Stimulated activated memory B cell treated with anti-CD40 and anti-IgM and Interleukin-4, amounts not matched to agents 10 μg/mL and 1 μg/mL and 100 μg/mL, for 72 hours (primary cell): ENCODE measurements at regions not wholly inside any gene's neighbourhood (a gene's known extent, or its start where the extent isn't known, plus 50 kb on each side); places are given as distances from the start of the nearest gene placed in this dataset.

Experiments
- ATAC-seq: fragments of 150-1000 bp; cut with Tn5 transposase; 2 replicates; pipeline ENCODE4 v1.10.0; 2021
- H3K27ac Mint-ChIP-seq: one replicate; pipeline ENCODE4 v1.8.0; 2022; ENCODE audit warnings: mild to moderate bottlenecking, mixed read lengths
- H3K27me3 Mint-ChIP-seq: one replicate; pipeline ENCODE4 v1.8.0; 2022; ENCODE audit warnings: mixed read lengths
- H3K36me3 Mint-ChIP-seq: one replicate; pipeline ENCODE4 v1.8.0; 2022; ENCODE audit warnings: mixed read lengths
- H3K4me1 Mint-ChIP-seq: one replicate; pipeline ENCODE4 v1.8.0; 2022; ENCODE audit warnings: mixed read lengths
- H3K4me3 Mint-ChIP-seq: one replicate; pipeline ENCODE4 v1.8.0; 2022; ENCODE audit warnings: mild to moderate bottlenecking, moderate library complexity, mixed read lengths
- H3K9me3 Mint-ChIP-seq: one replicate; pipeline ENCODE4 v1.8.0; 2022; ENCODE audit warnings: mixed read lengths

DNA sequence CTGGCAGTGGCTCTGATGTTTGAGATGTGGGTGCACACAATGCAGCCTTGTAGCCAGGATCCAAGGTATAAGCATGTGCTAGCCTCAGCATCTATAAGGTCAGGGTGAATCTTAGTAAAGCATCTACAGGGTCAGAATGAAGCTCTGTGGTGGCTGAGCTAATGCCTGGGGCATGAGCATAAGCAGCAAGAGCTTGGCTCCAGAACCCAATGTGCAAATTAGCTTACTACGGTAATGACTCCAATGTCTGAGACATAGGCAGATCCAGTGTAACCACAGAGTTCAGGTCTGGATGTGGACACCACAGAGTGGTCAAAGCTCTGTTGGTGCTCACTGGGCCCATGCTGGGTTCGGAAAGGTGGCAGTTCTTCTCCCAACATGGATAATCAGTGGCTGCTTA is 304.5 kb upstream of the NECTIN3 start:
- H3K27me3 Mint-ChIP-seq = no peaks in the 10 kb centered on the region
- peaks cover 6% of the 10 kb centered on the region for H3K9me3 Mint-ChIP-seq
- H3K36me3 Mint-ChIP-seq = no peaks in the 10 kb centered on the region
- no peaks in the 10 kb centered on the region for H3K4me1 Mint-ChIP-seq
- peak; percentile 39 for ATAC-seq
- H3K27ac Mint-ChIP-seq = no peak overlapping the region
- H3K4me3 Mint-ChIP-seq = no peak overlapping the region

DNA sequence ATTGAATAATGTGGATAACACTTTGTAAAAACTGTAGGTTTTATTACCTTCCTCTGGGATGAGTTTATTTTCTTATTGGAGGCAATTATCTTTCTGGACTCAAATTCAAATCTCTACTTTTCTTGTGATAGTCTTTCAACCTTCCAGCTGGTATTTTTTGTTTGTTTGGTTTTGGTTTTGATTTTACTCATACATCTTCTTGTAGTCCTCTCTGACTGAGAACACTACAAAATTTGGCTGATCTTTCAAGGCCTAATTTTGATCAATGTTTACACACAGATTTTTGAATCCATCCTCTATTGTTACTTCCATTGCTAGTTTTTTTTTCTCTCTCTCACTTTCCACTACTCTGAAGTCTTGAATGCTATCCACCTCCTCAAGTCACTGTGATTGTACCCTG is 303.8 kb upstream of the NECTIN3 start:
- H3K36me3 Mint-ChIP-seq = no peaks in the 10 kb centered on the region
- no peak for ATAC-seq
- peaks cover 6% of the 10 kb centered on the region for H3K9me3 Mint-ChIP-seq
- H3K4me1 Mint-ChIP-seq = no peaks in the 10 kb centered on the region
- no peak overlapping the region for H3K4me3 Mint-ChIP-seq
- H3K27ac Mint-ChIP-seq = no peak overlapping the region
- H3K27me3 Mint-ChIP-seq = no peaks in the 10 kb centered on the region

DNA sequence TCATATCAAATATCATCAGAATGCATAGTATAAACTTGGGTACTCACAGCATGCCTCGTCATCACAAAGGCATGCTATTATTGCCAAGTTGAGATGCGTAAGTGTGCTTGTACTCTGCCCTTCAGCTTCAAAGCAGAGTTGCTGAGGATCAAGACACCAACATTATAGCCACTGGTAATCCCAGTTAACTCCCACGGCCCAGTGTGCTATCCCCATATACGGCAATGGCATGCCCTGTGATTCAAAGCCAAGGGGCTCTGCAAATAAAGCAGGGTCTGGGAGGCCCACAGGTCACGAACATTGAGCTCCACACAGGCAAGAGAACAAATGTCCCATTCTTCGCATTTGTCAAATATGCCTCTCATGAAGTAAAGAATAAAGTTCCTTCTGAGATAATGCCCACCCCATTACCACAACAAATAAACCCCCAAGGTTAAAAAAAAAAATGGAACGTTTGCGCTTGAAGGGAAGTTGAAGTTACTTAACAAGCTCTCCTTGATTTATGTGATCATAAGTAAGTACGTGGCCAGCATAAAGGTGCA is 298.1 kb upstream of the NECTIN3 start:
- Mint-ChIP-seq H3K4me1 (no peaks in the 10 kb centered on the region), H3K27me3 (no peaks in the 10 kb centered on the region), H3K9me3 (no peaks in the 10 kb centered on the region), H3K27ac (no peak overlapping the region), H3K4me3 (no peak overlapping the region), H3K36me3 (no peaks in the 10 kb centered on the region)
- no peak for ATAC-seq

DNA sequence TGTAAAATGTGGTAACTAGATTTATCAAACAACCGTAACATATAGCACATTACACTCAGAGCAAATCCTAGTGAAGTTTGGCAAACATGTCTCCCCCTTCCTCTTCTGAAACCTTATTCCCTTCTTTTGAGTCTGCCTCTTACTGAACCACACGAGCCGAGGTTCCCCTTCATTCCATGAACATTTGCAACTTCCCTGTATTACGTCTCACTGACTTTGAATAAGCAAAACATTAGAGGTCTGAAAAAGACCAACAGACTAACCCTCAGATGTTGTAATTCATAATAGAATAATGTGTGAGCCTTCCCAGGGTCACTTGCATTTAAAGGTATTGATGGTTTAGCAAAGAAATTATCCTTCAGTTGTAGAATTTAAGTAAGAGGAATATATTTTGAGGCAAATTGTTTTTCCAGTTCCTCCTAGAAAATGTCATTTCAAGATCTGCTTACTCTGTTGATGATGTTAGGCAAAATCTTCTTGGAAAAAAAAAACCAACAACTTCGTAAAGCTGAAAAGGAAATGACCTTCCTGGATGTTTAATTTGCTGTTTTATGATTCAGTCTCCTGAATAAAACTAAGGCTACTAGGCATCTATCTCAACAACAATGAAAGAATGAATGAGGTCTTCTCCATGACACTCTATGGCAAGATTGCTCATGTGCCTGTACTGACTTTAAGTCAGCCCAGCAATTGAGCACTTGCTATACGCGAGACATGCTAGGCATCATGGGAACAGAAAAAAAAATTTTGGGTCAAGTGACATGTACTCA is 296.9 kb upstream of the NECTIN3 start:
- Mint-ChIP-seq H3K27ac (no peak overlapping the region), H3K9me3 (no peaks in the 10 kb centered on the region), H3K36me3 (no peaks in the 10 kb centered on the region), H3K27me3 (no peaks in the 10 kb centered on the region), H3K4me1 (no peaks in the 10 kb centered on the region), H3K4me3 (no peak overlapping the region)
- ATAC-seq = no peak

DNA sequence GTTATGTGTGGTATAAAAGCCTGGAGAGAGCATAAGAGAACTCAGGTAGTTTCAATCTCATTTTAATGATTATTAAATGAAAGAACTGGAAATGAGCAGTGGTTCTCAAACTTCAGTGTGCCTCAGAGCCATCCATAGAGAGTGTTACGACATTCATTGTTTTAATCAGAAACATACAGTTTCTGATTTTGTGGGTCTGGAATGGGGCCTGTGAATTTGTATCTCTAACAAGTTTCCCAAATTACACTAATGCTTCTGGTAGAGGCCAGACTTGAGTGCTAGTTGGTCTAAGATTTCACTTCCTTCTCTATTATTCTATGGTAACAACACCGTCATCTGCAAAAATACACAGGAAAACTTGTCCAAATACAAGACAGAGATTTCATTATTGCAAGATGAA is 292.0 kb upstream of the NECTIN3 start:
- Mint-ChIP-seq H3K27ac (no peak overlapping the region), H3K27me3 (no peaks in the 10 kb centered on the region), H3K36me3 (no peaks in the 10 kb centered on the region), H3K9me3 (peaks cover under 1% of the 10 kb centered on the region), H3K4me3 (no peak overlapping the region), H3K4me1 (no peaks in the 10 kb centered on the region)
- no peak for ATAC-seq

DNA sequence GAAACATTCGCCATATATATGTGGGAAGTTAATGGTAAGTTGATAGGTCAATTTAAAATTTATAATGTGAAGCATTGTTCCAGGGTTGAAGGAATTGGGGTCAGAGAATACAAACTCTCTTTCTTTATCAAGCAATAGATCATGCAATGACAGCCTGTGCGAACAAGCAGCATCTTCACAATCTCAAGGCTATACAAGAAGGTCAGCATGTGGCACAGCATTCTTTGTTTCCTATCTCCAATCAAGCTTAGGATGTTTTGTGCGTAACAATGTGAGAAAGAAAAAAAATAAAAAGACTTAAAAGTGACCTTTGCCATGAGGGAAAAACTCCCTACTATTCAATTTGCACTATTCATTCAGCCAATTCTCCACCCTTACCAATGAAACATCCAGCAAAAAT is 288.1 kb upstream of the NECTIN3 start:
- no peak overlapping the region for H3K4me3 Mint-ChIP-seq
- H3K4me1 Mint-ChIP-seq = no peaks in the 10 kb centered on the region

DNA sequence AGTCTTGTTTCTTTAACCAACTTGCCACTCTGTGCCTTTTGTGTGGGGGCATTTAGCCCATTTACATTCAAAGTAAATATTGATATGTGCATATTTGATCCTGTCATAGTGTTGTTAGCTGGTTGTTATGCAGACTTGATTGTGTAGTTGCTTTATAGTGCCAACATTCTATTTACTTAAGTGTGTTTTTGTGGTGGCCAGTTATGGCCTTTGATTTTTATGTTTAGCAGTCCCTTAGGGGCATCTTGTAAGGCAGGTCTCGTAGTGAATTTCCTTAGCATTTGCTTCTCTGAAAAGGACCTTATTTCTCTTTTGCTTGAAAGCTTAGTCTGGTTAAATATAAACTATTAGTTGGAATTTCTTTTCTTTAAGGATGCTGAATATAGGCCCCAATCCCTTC is 282.8 kb upstream of the NECTIN3 start:
- no peak for ATAC-seq
- Mint-ChIP-seq H3K9me3 (peaks cover 6% of the 10 kb centered on the region), H3K4me3 (no peak overlapping the region), H3K36me3 (no peaks in the 10 kb centered on the region), H3K4me1 (no peaks in the 10 kb centered on the region), H3K27me3 (no peaks in the 10 kb centered on the region), H3K27ac (no peak overlapping the region)

More for the DNA sequence above, 288.1 kb upstream of the NECTIN3 start:
- no peak overlapping the region for H3K27ac Mint-ChIP-seq
- H3K36me3 Mint-ChIP-seq = no peaks in the 10 kb centered on the region
- H3K9me3 Mint-ChIP-seq = peaks cover 6% of the 10 kb centered on the region
- ATAC-seq = no peak
- H3K27me3 Mint-ChIP-seq = no peaks in the 10 kb centered on the region

DNA sequence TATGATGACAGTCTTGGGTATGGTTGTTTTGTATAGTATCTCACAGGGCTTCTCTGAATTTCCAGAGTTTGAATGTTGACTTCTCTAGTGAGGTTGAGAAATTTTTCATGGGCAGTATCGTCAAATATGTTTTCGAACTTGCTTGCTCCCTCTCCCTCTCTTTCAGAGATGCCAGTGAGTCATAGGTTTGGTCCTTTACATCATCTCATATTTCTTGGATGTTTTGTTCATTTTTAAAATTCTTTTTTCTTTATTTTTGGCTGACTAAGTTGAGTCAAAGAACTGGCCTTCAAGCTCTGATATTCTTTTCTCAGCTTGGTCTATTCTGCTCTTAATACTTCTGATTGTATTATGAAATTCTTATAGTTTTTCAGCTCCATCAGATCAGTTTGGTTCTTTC is 282.3 kb upstream of the NECTIN3 start:
- no peak for ATAC-seq
- Mint-ChIP-seq H3K4me1 (no peaks in the 10 kb centered on the region), H3K9me3 (peaks cover 6% of the 10 kb centered on the region), H3K27me3 (no peaks in the 10 kb centered on the region), H3K36me3 (no peaks in the 10 kb centered on the region), H3K4me3 (no peak overlapping the region), H3K27ac (no peak overlapping the region)

DNA sequence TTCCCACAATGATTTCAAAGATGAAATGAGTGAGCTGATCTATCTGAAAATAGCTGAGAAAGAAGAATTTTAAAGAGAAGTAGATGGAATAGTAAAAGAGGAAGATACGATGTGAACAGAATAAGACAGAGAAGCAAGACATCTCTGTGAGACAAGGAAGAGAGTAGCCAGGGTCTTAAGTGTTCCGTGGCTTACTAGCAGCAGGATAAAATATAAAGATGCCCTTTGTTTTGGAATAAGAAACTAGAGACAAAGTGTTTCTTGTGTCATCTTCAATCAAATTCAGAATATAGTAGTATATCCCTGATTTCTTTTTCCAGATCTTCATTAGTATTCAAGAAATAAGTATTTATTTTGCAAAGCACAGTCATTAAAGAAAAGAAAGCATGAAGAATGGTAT is 281.0 kb upstream of the NECTIN3 start:
- Mint-ChIP-seq H3K9me3 (no peaks in the 10 kb centered on the region), H3K4me1 (no peaks in the 10 kb centered on the region), H3K27ac (no peak overlapping the region), H3K27me3 (no peaks in the 10 kb centered on the region), H3K36me3 (no peaks in the 10 kb centered on the region), H3K4me3 (no peak overlapping the region)
- ATAC-seq = no peak

DNA sequence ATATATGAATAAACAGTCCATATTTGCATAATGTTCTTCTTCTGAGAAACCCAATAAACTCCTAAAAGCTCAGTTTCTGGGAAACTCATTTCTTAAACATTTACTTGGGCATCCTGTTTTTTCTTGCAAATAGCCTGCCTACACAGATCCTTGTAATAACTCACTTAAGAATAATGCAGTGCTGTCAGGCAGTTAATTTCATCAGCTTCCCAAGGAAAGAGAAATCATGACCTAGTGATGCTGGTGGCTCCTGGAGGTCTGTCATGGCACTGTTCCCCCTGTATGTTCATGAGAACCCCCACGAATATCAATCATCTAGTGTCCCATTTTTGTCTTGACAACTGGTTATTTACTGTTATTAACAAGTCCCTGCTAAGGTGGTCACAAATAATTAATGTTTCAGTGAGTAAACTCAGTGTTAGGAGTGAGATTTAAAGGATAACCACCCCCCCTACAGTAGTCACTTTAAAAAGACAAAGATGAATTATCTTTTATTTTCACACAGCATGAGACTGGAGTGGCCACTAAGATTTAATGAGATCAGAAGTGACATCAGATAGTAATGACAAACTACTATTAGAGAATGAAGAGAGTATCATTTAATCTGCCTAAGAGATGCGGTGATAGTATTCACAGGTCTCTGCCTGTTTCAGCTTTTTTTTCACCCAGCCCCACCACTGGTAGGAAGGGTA is 279.5 kb upstream of the NECTIN3 start:
- H3K9me3 Mint-ChIP-seq = no peaks in the 10 kb centered on the region
- H3K4me3 Mint-ChIP-seq = no peak overlapping the region
- no peaks in the 10 kb centered on the region for H3K4me1 Mint-ChIP-seq
- no peaks in the 10 kb centered on the region for H3K27me3 Mint-ChIP-seq
- no peak overlapping the region for H3K27ac Mint-ChIP-seq
- no peaks in the 10 kb centered on the region for H3K36me3 Mint-ChIP-seq
- no peak for ATAC-seq

DNA sequence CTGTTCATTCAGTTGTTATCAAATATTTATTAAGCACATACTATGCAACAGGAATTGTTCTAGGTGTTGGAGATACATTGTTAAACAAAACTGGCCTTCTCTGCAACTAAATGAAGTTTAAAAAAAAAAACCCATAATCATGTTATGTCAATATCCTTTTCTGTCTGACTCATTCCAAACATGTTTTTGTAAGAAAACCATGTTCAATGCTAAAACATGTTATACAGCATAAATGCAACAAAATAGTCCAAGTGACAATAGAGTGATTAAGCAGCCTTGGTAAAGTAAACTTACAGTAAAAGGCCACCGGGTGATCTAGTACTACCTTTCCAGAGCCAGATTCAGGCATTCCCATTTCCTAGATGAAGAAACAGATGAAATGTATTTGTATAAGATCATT is 278.0 kb upstream of the NECTIN3 start:
- Mint-ChIP-seq H3K36me3 (no peaks in the 10 kb centered on the region), H3K27ac (no peak overlapping the region), H3K27me3 (no peaks in the 10 kb centered on the region), H3K9me3 (no peaks in the 10 kb centered on the region), H3K4me1 (no peaks in the 10 kb centered on the region), H3K4me3 (no peak overlapping the region)
- no peak for ATAC-seq

DNA sequence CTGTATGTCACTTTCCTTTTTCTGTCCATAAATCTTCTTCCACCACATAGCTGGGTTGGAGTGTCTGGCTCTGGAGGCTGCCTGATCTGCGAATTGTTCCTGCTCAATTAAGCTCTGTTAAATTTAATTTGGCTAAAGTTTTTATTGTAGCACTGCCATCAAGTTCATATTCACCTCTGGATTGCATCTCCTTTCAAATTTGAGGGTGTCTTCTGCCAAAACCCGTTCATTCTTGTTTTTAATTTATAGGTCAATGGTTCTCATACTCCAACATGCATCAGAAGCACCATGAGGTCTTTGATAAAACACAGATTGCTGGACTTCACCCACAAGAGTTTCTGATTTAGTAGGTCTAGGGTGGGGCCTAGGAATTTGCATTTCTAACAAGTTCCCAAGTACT is 276.5 kb upstream of the NECTIN3 start:
- Mint-ChIP-seq H3K4me1 (no peaks in the 10 kb centered on the region), H3K36me3 (no peaks in the 10 kb centered on the region), H3K4me3 (no peak overlapping the region), H3K27ac (no peak overlapping the region), H3K9me3 (no peaks in the 10 kb centered on the region), H3K27me3 (no peaks in the 10 kb centered on the region)
- no peak for ATAC-seq

DNA sequence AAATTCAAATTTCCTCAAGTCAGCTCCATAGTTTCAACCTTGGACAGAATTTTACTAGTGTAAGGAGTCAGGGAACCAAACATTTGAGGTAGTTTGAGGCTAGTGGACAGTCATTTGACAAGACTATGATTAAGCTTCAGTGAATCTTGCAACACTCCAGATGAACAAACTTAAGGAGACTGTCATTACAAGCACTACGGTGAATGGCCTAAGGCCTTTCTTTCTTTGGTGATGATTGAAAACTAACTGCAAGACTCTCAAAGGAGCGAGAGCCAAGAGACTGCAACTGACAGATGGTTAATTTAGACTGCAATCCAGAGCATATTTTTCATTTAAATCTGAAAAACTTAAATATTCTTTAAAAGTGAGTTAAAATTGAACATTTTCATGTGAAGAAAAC is 272.3 kb upstream of the NECTIN3 start:
- H3K36me3 Mint-ChIP-seq = no peaks in the 10 kb centered on the region
- no peaks in the 10 kb centered on the region for H3K27me3 Mint-ChIP-seq
- peaks cover 3% of the 10 kb centered on the region for H3K9me3 Mint-ChIP-seq

DNA sequence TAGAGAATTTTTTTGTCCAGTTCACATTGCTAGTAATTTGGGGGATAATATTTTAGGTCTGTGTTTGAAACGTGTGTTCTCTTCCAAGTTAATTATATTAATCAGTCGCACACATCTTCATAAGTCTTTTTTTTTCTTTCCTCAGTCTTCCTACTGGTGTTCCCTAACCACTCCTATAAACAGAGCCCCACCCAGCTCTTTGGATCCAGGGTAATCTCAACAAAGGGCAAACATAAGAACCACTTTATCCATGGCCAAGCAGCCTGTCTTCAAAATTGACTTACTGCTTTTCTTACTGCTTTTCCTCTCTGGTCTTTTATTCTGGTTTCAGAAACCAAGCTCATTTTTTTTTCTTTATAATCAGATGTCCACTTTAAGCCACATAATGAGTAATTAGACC is 266.8 kb upstream of the NECTIN3 start:
- Mint-ChIP-seq H3K36me3 (no peaks in the 10 kb centered on the region), H3K27me3 (no peaks in the 10 kb centered on the region), H3K4me1 (no peaks in the 10 kb centered on the region), H3K9me3 (peaks cover 3% of the 10 kb centered on the region), H3K4me3 (no peak overlapping the region), H3K27ac (no peak overlapping the region)
- no peak for ATAC-seq

More for the DNA sequence above, 272.3 kb upstream of the NECTIN3 start:
- Mint-ChIP-seq H3K4me3 (no peak overlapping the region), H3K4me1 (no peaks in the 10 kb centered on the region), H3K27ac (no peak overlapping the region)
- ATAC-seq = no peak

DNA sequence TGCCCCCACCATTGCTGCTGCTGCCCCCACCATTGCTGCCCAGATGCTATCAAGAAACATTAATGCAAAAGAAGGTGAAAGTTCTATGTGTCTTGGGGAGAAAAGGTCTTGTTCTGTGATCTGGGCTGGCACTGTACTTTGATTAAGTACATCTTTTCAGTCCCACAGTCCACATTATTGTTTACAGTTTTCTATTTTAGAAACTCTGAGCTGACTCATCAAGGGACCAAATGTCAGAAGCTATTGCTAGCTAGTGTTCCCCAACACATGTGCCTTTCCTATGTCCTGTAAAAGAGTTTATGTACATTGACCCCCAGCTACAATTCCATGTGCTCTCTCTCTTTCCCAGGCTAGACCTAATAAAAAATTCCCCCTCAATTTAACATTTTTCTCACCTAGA is 264.7 kb upstream of the NECTIN3 start:
- H3K36me3 Mint-ChIP-seq = no peaks in the 10 kb centered on the region
- ATAC-seq = no peak

DNA sequence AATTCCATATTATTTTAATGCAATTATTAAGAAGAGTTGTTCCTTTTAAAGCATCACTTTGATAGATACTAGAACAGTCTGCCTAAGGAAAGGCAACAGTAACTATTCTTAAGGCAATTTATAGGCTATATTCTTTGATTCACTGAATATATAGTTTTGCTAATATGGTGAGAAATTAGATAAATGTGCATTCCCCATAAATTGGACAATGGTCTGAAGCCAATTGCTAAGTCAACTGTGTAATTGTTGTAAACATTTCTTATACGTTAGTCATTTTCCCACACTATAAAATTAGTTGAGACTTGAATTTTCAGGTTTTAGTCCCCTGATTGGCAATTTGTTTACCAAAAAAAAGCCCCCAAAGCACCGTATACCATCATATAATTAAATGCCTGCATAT is 263.0 kb upstream of the NECTIN3 start:
- ATAC-seq = no peak
- H3K36me3 Mint-ChIP-seq = no peaks in the 10 kb centered on the region

More for the DNA sequence above, 264.7 kb upstream of the NECTIN3 start:
- Mint-ChIP-seq H3K27me3 (no peaks in the 10 kb centered on the region), H3K4me1 (no peaks in the 10 kb centered on the region), H3K27ac (no peak overlapping the region), H3K9me3 (no peaks in the 10 kb centered on the region), H3K4me3 (no peak overlapping the region)

More for the DNA sequence above, 263.0 kb upstream of the NECTIN3 start:
- Mint-ChIP-seq H3K4me3 (no peak overlapping the region), H3K27ac (no peak overlapping the region), H3K27me3 (no peaks in the 10 kb centered on the region), H3K4me1 (no peaks in the 10 kb centered on the region), H3K9me3 (no peaks in the 10 kb centered on the region)
